SK-N-DZ (cell line): ENCODE measurements at regions not wholly inside any gene's neighbourhood (a gene's known extent, or its start where the extent isn't known, plus 50 kb on each side); places are given as distances from the start of the nearest gene placed in this dataset.

Experiments
- DNase-seq: peaks from one replicate; pipeline ENCODE4 v3.0.0-alpha.2; 2015; ENCODE audit warnings: low spot score

GRCh38 chr4:177047851-177048174 is 255.1 kb upstream of the VEGFC start:
- no peak for DNase-seq

- peak; percentile 7 for DNase-seq
Measured at GRCh38 chr4:177051473-177052060, 258.1 kb upstream of the NEIL3 start.

DNA sequence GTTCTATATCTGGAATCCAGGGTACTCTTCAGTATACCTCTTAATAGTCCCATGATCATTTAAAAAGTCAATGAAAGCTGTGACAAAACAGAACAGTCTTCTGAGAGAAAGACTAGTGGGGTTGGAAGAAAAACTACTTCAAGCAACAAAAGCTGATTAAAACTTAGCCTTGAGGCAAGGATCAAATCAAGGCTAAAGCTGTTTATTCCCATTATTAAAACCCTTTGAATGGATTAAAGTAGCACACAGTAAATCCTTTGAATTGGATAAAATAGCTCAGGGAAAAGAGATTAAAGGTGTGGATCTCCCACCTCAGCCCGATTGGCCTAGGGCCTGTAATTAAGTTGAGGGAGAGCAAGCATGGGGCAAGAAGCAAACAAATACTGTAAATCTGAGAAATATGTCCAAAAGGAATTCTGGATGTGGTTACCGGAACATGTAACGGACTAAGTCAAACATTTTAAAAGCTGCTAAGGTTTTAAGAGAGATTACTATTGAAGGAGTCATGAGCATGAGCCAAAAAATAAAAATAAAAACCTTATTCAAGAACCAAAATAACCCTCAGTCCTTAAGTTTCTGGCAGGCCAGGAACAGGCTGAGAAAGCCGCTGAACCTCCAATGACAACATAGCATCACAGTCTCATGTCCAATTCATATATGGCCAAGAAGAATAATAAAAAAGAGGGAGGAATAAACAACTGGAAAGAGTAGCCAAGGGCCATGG is 257.3 kb upstream of the NEIL3 start:
- DNase-seq, result no peak

DNA sequence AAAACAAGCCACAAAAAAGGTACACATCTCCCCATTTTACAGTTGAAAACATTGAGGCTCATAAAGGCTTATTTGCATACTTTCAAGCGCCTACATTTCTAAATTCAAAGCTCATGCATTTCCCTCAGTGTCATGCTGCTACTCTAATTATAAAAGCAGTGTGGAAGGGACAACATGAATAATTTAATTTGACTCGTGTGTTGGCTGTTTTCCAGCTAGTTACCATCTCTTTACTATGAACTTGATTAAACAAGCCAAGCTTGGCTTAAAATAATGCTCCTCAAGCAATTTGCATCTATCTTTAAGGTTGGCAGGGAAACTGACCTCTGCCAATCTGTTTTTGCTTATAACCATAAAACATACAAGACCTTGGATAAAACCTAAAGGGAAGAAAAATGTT is 252.5 kb upstream of the NEIL3 start:
- DNase-seq, result no peak

DNA sequence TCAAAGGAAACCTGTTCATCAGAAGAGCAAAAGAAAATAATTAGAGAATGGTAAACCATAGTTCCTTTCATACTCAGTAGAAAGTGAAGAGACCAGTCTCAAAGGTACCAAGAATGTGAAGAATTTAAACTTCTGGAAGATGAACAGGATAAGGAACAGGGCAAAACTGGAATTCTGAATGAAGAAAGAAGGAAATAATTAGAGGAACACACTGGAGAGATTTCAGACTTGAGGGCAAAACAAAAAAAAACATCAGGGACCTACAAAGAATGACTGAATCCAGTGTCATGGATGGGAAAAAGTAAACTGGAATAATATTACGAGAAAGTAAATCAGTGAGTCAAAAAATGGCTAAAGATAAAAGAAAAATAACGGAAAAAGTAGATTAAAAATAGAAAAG is 245.6 kb upstream of the NEIL3 start:
- no peak for DNase-seq

GRCh38 chr4:177064729-177065394 is 244.8 kb upstream of the NEIL3 start:
- DNase-seq, result no peak

DNA sequence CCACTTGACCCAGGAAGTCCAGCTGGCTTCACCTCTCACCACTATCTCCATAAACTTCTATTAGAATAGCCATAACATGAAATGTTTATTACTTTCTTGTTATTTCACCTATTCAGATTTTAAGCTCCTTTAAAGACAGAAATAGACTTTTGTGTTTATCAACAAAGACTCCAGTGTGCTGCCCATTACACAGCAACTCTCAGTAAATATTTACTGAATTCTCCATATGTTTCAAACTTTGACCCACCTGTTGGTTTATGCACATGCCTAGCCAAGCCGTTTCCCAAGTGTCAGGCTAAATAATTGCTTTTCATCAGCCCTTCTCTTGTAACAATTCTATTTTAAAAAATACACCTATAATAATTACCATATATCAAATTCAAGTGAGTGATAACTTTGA is 242.9 kb upstream of the NEIL3 start:
- DNase-seq, result no peak

GRCh38 chr4:177070533-177071058 is 239.1 kb upstream of the NEIL3 start:
- DNase-seq, result no peak

DNA sequence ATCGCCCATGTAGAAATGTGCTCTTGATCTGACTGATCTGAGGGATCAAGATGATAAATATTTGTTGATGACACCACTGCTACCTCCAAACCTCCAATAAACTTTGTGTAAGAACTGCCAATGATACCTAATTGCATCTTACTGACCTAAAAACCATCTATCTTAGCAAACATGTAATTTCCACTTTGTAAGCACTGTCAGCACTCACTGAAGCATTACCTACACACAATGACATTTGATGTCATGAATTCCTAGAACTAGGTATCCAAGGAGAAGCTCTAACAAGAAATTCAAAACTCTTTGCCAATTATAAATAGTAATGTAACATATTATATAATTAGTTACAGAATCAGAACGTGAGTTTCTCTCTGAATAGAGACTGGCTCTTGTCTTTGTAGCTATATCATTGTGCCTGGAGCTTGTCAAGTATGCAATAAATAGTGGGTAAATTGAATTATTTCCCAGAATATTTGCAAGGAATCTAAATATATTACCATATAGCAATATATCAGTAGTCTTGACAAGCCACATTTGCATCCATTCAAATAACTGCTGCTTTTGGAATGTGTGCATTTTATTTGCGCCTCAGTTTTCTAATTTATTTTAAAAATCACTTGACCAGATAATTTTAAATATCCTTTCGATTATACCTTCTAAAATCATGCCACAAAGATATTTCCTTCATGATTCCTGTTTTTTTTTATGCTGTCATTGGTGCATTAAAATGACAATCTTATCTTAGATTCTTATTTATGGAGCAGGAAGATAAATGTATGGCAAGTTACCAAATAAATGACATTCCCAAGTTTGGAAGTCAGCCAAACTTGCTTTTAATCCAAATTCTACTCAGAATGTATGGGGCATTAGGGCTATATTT is 232.3 kb upstream of the NEIL3 start:
- no peak for DNase-seq

DNA sequence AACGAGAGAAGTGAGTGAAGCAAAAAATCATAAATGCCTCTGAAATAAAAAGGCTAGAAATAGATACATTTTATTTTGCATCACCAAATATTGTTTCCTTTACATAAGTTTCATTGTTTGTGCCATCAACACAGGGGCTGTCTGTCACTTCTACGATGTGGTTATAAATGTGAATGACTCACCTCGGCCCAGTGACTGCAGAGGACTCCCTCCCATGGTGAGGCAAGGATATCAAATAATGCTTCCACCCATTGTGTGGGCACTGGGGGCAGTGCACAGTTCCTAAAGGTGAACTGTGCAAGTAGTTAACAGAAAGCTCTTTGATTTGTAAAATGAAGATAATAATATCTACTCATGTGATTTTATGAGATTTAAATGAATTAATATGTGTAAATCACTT is 230.3 kb upstream of the NEIL3 start:
- DNase-seq, result no peak

DNA sequence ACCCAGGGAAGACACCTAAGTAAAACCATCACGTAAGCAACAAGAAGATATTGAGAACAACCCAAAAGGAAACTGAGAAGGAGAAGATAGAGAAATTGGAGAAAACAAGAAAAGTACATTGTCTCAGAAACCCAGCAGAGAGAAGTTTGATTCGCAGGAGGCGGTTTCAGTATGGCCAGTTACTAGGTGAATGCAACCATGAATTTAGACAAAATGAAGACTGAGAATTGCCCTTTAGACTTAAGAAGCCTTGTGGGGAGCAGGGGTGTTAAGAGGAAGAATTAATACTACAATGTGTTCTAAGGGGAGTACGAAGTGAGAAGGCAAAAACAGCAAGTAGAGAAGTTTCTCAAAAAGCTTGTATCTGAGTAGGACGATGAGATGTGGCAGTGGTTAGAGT is 229.3 kb upstream of the NEIL3 start:
- no peak for DNase-seq

GRCh38 chr4:177087060-177087459 is 222.6 kb upstream of the NEIL3 start:
- no peak for DNase-seq

GRCh38 chr4:177087499-177087898 is 222.2 kb upstream of the NEIL3 start:
- no peak for DNase-seq

DNA sequence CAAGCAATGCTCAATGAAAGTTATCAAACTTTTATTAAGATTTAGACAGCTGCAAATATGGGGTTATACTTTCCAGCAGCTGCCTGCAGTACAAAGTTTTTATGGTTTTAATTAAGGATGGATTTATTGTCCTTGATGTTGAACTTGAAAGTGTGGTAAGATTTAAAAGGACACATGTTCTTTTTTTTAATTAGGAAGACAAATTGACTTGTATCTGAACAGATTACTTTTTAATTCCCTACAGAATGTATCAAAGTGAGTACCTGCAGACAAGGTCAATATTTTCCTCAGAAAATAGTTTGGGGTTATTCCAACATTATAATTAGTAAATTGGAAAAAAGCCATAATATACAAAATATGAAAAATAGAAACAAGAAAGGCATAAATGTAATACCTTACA is 218.2 kb upstream of the NEIL3 start:
- no peak for DNase-seq

DNA sequence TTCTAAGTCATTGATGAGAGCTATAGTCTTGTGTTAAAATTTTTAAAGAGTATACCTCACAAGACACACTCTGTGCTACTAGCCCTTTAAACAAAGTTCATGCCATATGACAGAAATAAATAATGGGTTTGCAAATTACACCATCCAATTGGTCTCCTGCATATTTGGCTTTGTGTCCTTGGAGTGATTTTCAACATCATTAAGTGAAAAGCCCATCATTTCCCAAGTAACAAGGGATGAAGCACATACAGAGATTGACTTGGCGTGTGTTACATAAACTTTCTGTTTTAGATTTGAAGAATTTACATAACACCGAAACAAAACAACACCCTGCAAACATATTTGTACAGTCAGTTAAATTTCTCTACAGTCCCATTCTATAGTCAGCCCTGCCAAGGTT is 216.9 kb upstream of the NEIL3 start:
- no peak for DNase-seq

DNA sequence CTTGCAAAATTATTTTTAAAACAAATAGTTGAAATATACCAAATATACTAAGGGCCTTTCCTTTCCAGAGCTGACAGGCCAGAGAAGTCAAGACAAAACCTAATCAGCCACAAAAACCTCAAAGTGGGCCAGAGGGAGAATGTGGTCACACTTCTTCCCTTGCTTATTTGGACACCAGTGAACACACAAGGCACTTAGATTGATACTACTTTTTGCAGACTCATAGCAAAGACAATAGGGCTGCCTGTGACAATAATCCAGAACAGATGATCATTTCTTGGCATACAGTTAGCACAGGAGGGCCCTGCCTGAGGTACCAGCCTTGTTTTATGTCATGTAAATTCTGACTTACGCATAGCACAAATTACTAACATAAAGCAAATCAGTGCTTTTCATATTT is 215.7 kb upstream of the NEIL3 start:
- DNase-seq, result no peak

GRCh38 chr4:177097291-177097690 is 212.4 kb upstream of the NEIL3 start:
- peak; percentile 12 for DNase-seq

DNA sequence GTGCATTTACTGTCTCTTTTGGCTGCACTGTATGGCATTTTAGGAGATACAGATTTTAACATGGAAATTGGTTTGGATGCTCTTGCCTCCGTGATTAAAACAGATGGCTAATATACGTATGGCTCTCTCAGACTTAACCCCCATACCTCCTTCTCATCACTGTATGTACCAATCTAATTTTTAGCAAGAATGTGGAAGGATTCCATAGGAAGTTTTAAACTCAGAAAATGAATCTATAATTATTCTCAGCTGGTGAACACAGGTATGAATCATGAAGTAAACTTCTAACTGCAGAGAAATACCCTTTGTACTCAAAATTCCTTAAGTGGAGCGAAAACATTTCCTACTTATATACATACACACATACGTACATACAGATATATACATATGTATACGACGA is 210.5 kb upstream of the NEIL3 start:
- no peak for DNase-seq

- DNase-seq, result no peak
Measured at GRCh38 chr4:177100307-177100706, 209.4 kb upstream of the NEIL3 start.

DNA sequence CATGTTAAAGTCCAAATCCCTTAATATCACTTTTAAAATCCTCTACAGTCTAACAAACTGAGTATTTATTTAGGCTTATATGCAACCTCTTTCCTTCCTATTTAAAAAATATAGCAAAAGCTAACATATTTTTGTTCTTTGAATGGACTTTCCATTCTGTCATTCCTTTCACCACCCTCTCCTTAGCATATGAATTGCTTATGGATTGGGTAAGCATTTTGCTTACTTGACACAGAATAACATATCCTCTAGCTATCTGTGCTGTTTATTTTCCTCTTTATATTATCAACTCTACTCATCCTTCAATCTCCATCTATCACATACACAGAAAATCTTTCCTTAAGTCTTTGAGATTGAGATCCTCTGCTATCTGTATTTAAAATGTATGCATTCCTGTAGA is 206.1 kb upstream of the NEIL3 start:
- no peak for DNase-seq

GRCh38 chr4:177105536-177105935 is 204.1 kb upstream of the NEIL3 start:
- DNase-seq, result no peak

GRCh38 chr4:177107288-177107921 is 202.3 kb upstream of the NEIL3 start:
- no peak for DNase-seq
